ENCODE measurements at regions not wholly inside any gene's neighbourhood (a gene's known extent, or its start where the extent isn't known, plus 50 kb on each side); places are given as distances from the start of the nearest gene placed in this dataset.

DNA sequence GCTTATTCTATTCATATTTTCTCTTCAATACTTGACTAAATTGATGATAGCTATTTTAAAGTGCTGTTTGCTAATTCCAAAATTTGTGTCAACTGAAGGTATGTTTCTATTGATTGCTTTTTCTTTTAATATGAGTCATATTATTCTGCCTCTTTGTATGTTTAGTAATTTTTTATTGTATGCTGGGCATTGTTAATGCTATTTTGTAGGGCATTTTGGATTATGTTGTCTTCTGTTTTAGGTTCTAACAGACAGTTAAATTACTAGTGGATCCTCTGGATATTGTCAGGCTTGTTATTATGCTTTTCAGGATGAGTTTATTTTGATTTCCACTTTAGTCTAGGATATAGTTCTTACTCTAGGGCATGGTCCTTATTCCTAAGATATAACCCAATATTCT, 55.6 kb downstream of the C1QL2 start (continued):
- TF ChIP-seq, protein P1, sequence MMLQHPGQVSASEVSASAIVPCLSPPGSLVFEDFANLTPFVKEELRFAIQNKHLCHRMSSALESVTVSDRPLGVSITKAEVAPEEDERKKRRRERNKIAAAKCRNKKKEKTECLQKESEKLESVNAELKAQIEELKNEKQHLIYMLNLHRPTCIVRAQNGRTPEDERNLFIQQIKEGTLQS (CRISPR knock-in tag; conservative IDR thresholded peaks at IDR 0.05) = no peak
- no peak for TF ChIP-seq ZNF263 (CRISPR knock-in tag; IDR thresholded peaks at IDR 0.05; ENCODE audit: low read depth)

DNA sequence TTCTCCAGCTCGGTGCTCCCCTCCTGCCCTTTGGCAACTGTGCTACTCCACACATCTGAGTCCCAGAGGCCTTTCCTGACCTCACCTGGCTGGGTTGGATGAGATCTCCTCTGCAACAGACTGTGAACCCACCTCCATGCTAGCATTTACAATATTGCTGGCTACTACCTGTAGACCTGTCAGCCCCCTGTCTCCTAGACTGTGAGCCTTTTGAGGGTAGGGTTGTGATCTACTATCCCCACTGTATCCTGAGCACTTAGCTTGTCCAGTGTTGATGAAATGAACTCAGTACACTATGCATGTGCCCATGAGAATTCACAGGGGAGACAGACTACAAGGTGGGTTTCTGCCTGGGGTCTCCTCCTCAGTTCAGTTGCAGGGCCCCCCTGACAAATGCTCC, 70.1 kb downstream of the C1QL2 start:
- H3K27me3 Mint-ChIP-seq (ENCODE audit: low read depth) = no peaks in the 10 kb centered on the region
- ATAC-seq (no peak), DNase-seq (ENCODE audit: low spot score) (no peak)
- no peaks in the 10 kb centered on the region; the same call in 1 of the 2 replicates for H3K36me3 Mint-ChIP-seq
- CTCF ChIA-PET = no interaction called here
- H3K27ac Mint-ChIP-seq = no peak overlapping the region
- POLR2A ChIA-PET = no interaction called here
- peaks cover 9% of the 10 kb centered on the region for H3K9me3 Mint-ChIP-seq
- TF ChIP-seq, protein P2, sequence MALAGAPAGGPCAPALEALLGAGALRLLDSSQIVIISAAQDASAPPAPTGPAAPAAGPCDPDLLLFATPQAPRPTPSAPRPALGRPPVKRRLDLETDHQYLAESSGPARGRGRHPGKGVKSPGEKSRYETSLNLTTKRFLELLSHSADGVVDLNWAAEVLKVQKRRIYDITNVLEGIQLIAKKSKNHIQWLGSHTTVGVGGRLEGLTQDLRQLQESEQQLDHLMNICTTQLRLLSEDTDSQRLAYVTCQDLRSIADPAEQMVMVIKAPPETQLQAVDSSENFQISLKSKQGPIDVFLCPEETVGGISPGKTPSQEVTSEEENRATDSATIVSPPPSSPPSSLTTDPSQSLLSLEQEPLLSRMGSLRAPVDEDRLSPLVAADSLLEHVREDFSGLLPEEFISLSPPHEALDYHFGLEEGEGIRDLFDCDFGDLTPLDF (CRISPR knock-in tag; IDR thresholded peaks at IDR 0.05) = no peak
- TF ChIP-seq TP53 (CRISPR knock-in tag; IDR thresholded peaks at IDR 0.05) = no peak
- TF ChIP-seq TCF7 (CRISPR knock-in tag; IDR thresholded peaks at IDR 0.05; ENCODE audit: low read depth) = no peak
- TF ChIP-seq, protein P3, sequence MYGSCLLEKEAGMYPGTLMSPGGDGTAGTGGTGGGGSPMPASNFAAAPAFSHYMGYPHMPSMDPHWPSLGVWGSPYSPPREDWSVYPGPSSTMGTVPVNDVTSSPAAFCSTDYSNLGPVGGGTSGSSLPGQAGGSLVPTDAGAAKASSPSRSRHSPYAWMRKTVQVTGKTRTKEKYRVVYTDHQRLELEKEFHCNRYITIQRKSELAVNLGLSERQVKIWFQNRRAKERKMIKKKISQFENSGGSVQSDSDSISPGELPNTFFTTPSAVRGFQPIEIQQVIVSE (CRISPR knock-in tag; IDR thresholded peaks at IDR 0.05; ENCODE audit: borderline replicate concordance) = no peak
- TF ChIP-seq, protein P4, sequence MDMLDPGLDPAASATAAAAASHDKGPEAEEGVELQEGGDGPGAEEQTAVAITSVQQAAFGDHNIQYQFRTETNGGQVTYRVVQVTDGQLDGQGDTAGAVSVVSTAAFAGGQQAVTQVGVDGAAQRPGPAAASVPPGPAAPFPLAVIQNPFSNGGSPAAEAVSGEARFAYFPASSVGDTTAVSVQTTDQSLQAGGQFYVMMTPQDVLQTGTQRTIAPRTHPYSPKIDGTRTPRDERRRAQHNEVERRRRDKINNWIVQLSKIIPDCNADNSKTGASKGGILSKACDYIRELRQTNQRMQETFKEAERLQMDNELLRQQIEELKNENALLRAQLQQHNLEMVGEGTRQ (CRISPR knock-in tag; IDR thresholded peaks at IDR 0.05) = no peak
- TF ChIP-seq ZNF416 (CRISPR knock-in tag; IDR thresholded peaks at IDR 0.05) = no peak
- TF ChIP-seq, protein P5, sequence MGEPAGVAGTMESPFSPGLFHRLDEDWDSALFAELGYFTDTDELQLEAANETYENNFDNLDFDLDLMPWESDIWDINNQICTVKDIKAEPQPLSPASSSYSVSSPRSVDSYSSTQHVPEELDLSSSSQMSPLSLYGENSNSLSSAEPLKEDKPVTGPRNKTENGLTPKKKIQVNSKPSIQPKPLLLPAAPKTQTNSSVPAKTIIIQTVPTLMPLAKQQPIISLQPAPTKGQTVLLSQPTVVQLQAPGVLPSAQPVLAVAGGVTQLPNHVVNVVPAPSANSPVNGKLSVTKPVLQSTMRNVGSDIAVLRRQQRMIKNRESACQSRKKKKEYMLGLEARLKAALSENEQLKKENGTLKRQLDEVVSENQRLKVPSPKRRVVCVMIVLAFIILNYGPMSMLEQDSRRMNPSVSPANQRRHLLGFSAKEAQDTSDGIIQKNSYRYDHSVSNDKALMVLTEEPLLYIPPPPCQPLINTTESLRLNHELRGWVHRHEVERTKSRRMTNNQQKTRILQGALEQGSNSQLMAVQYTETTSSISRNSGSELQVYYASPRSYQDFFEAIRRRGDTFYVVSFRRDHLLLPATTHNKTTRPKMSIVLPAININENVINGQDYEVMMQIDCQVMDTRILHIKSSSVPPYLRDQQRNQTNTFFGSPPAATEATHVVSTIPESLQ (CRISPR knock-in tag; IDR thresholded peaks at IDR 0.05) = no peak
- H3K4me3 Mint-ChIP-seq = no peak overlapping the region
- peaks cover 6% of the 10 kb centered on the region; the same call in 1 of the 2 replicates for H3K4me1 Mint-ChIP-seq

DNA sequence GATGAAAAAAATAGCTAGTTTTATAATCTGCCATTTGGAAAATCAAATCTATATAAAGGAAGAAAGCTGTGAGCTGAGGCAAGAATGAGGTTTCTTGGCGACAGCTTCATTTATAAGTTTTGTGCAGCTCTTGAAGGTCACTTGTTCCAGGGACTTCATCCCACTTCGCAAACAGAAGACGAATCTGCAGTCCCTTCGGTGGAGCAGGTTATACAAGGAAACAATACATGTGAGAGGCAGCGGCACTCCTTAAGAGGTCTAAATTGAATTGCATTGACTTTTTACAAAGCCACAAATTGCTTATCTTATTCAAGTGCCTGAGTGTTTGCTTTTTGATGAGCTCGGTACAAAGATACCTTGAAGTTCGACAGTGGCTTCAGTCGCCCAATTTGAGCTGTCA, 72.2 kb downstream of the C1QL2 start:
- CTCF ChIA-PET = interaction anchor here (0.6 to 1.4 kb wide), 8 partner anchors 9 to 205 kb away, joined by 3 to 5 read pairs (median 4); no protein-coding TSS in a partner anchor
- POLR2A ChIA-PET = interaction anchor here (0.6 kb wide), 1 partner anchor 69 kb away, joined by 3 read pairs; no protein-coding TSS in a partner anchor
- Mint-ChIP-seq H3K27me3 (ENCODE audit: low read depth) (no peaks in the 10 kb centered on the region), H3K9me3 (no peaks in the 10 kb centered on the region), H3K27ac (no peak overlapping the region), H3K4me1 (peaks cover 6% of the 10 kb centered on the region; the same call in 1 of the 2 replicates), H3K4me3 (no peak overlapping the region), H3K36me3 (no peaks in the 10 kb centered on the region)
- TF ChIP-seq, protein P6, sequence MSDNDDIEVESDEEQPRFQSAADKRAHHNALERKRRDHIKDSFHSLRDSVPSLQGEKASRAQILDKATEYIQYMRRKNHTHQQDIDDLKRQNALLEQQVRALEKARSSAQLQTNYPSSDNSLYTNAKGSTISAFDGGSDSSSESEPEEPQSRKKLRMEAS (CRISPR knock-in tag; IDR thresholded peaks at IDR 0.05) = no peak
- TF ChIP-seq KAT7 (CRISPR knock-in tag; IDR thresholded peaks at IDR 0.05; ENCODE audit: borderline replicate concordance) (no peak), MYBL2 (CRISPR knock-in tag; IDR thresholded peaks at IDR 0.05) (no peak), PRRX2 (CRISPR knock-in tag; IDR thresholded peaks at IDR 0.05) (no peak), ESRRA (CRISPR knock-in tag; IDR thresholded peaks at IDR 0.05; ENCODE audit: borderline replicate concordance) (no peak)
- TF ChIP-seq, protein P1 (CRISPR knock-in tag; conservative IDR thresholded peaks at IDR 0.05) = no peak
- no peak for ATAC-seq
- no peak for DNase-seq (ENCODE audit: low spot score)

DNA sequence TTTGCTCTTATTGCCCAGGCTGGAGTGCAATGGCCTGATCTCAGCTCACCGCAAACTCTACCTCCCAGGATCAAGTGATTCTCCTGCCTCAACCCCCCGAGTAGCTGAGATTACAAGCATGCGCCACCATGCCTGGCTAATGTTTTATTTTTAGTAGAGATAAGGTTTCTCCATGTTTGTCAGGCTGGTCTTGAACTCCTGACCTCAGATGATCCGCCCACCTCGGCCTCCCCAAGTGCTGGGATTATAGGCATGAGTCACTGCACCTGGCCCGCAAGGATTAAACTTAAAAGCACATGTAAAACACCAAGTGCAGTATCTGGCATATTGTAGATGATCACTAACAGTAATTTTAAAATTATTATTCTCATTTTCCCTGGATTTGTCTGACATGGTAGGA, 72.9 kb downstream of the C1QL2 start:
- peaks cover 6% of the 10 kb centered on the region; the same call in 1 of the 2 replicates for H3K4me1 Mint-ChIP-seq
- DNase-seq (ENCODE audit: low spot score) (no peak), ATAC-seq (no peak)
- H3K27me3 Mint-ChIP-seq (ENCODE audit: low read depth) = no peaks in the 10 kb centered on the region
- POLR2A ChIA-PET = interaction anchor here (0.6 kb wide), 1 partner anchor 121 kb away, joined by 3 read pairs; no protein-coding TSS in a partner anchor
- CTCF ChIA-PET = interaction anchor here (0.6 to 1.4 kb wide), 3 partner anchors 10 to 59 kb away, joined by 3 to 4 read pairs (median 3); no protein-coding TSS in a partner anchor
- H3K36me3 Mint-ChIP-seq = no peaks in the 10 kb centered on the region
- H3K9me3 Mint-ChIP-seq = no peaks in the 10 kb centered on the region
- H3K4me3 Mint-ChIP-seq = no peak overlapping the region
- no peak overlapping the region for H3K27ac Mint-ChIP-seq
- TF ChIP-seq, protein P6 (CRISPR knock-in tag; IDR thresholded peaks at IDR 0.05) = no peak
- TF ChIP-seq, protein P7, sequence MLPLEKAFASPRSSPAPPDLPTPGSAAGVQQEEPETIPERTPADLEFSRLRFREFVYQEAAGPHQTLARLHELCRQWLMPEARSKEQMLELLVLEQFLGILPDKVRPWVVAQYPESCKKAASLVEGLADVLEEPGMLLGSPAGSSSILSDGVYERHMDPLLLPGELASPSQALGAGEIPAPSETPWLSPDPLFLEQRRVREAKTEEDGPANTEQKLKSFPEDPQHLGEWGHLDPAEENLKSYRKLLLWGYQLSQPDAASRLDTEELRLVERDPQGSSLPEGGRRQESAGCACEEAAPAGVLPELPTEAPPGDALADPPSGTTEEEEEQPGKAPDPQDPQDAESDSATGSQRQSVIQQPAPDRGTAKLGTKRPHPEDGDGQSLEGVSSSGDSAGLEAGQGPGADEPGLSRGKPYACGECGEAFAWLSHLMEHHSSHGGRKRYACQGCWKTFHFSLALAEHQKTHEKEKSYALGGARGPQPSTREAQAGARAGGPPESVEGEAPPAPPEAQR (CRISPR knock-in tag; IDR thresholded peaks at IDR 0.05) = no peak
- TF ChIP-seq, protein P8, sequence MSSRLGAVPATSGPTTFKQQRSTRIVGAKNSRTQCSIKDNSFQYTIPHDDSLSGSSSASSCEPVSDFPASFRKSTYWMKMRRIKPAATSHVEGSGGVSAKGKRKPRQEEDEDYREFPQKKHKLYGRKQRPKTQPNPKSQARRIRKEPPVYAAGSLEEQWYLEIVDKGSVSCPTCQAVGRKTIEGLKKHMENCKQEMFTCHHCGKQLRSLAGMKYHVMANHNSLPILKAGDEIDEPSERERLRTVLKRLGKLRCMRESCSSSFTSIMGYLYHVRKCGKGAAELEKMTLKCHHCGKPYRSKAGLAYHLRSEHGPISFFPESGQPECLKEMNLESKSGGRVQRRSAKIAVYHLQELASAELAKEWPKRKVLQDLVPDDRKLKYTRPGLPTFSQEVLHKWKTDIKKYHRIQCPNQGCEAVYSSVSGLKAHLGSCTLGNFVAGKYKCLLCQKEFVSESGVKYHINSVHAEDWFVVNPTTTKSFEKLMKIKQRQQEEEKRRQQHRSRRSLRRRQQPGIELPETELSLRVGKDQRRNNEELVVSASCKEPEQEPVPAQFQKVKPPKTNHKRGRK (CRISPR knock-in tag; IDR thresholded peaks at IDR 0.05; ENCODE audit: borderline replicate concordance) = no peak
- TF ChIP-seq, protein P9, sequence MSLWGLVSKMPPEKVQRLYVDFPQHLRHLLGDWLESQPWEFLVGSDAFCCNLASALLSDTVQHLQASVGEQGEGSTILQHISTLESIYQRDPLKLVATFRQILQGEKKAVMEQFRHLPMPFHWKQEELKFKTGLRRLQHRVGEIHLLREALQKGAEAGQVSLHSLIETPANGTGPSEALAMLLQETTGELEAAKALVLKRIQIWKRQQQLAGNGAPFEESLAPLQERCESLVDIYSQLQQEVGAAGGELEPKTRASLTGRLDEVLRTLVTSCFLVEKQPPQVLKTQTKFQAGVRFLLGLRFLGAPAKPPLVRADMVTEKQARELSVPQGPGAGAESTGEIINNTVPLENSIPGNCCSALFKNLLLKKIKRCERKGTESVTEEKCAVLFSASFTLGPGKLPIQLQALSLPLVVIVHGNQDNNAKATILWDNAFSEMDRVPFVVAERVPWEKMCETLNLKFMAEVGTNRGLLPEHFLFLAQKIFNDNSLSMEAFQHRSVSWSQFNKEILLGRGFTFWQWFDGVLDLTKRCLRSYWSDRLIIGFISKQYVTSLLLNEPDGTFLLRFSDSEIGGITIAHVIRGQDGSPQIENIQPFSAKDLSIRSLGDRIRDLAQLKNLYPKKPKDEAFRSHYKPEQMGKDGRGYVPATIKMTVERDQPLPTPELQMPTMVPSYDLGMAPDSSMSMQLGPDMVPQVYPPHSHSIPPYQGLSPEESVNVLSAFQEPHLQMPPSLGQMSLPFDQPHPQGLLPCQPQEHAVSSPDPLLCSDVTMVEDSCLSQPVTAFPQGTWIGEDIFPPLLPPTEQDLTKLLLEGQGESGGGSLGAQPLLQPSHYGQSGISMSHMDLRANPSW (CRISPR knock-in tag; conservative IDR thresholded peaks at IDR 0.05; ENCODE audit: low read depth) = no peak
